ENCODE measurements at regions not wholly inside any gene's neighbourhood (a gene's known extent, or its start where the extent isn't known, plus 50 kb on each side); places are given as distances from the start of the nearest gene placed in this dataset.

- no peak for DNase-seq (ENCODE audit: low read depth)
- H3K4me3 ChIP-seq (ENCODE audit: low read depth, low read length) = no peak overlapping the region
- TF ChIP-seq CTCF (conservative IDR thresholded peaks at IDR 0.05; ENCODE audit: low read depth, low read length) = no peak
Observed at GRCh38 chr3:76547674-76548073, 492.2 kb upstream of the ROBO2 start.

- no peak for DNase-seq (ENCODE audit: low read depth)
- TF ChIP-seq CTCF (conservative IDR thresholded peaks at IDR 0.05; ENCODE audit: low read depth, low read length) = no peak
- no peak overlapping the region for H3K4me3 ChIP-seq (ENCODE audit: low read depth, low read length)
Observed at GRCh38 chr3:76550522-76551201, 489.2 kb upstream of the ROBO2 start.

DNA sequence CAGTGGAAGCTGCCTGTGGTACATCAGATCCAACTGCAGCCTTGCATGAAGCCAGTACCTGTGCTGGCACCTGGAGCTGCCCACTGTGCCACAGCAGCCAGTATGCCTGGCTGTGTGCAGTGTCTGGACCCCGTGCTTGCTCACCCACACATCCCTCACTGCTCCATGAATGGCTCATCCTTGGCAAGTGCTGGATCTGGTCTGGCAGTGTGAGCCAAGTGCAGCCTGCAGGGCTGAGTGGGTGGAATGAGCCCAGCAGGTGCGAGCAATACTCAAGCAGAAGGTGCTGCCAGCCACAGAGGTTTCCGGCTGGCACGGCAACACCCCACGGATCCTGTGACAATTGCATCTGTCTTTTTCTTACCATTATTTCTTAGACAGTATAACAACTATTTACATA lies 488.2 kb upstream of the ROBO2 start:
- H3K4me3 ChIP-seq (ENCODE audit: low read depth, low read length) = no peak overlapping the region
- no peak for DNase-seq (ENCODE audit: low read depth)
- TF ChIP-seq CTCF (conservative IDR thresholded peaks at IDR 0.05; ENCODE audit: low read depth, low read length) = no peak

DNA sequence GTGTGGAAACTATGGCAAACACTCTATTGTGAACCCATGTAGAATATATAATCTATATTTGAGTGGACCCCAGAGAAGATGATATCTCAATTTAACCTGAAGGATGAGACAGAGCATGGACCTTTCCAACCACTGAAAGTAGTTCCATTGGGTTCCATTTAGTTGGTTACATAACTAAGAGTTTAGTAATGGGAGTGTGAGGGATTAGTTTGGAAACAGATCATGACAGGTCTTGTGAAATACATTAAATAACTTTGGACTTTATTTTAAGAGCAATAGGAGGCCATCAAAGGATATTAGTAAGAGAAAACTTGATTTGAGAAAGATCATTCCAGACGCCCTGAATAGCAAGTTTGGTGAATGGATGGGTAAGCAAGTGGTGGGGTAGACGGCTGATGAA lies 487.2 kb upstream of the ROBO2 start:
- H3K4me3 ChIP-seq (ENCODE audit: low read depth, low read length) = no peak overlapping the region
- DNase-seq (ENCODE audit: low read depth) = no peak
- no peak for TF ChIP-seq CTCF (conservative IDR thresholded peaks at IDR 0.05; ENCODE audit: low read depth, low read length)

DNA sequence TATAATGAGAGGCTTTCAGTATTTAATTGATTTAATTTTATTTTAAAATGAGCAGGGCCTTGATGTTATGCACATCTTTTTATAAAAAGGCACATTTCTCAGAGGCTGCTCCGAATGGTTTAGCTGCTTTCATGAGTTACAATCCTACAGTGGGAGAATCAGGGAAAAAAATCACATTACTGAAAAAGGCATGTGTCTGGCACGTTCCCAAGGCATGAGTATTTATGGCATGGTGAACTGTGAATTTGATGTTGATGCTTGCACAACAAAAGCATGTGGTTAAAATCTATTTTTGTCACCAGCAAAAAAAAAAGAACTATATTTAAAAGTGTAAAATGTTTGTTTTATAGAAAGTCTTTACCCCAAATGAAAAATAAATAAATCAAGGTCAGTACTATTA lies 485.2 kb upstream of the ROBO2 start:
- TF ChIP-seq CTCF (conservative IDR thresholded peaks at IDR 0.05; ENCODE audit: low read depth, low read length) = no peak
- no peak for DNase-seq (ENCODE audit: low read depth)
- no peak overlapping the region for H3K4me3 ChIP-seq (ENCODE audit: low read depth, low read length)

GRCh38 chr3:76561494-76562236 lies 478.2 kb upstream of the ROBO2 start:
- no peak for TF ChIP-seq CTCF (conservative IDR thresholded peaks at IDR 0.05; ENCODE audit: low read depth, low read length)
- no peak for DNase-seq (ENCODE audit: low read depth)
- H3K4me3 ChIP-seq (ENCODE audit: low read depth, low read length) = no peak overlapping the region
